PC-9 (cell line): ENCODE measurements at regions not wholly inside any gene's neighbourhood (a gene's known extent, or its start where the extent isn't known, plus 50 kb on each side); places are given as distances from the start of the nearest gene placed in this dataset.

Experiments
- CTCF ChIP-seq: fragments of 200-600 bp; sonication (generic); conservative IDR thresholded peaks from 2 replicates; pipeline ENCODE4 v1.6.1; 2017; ENCODE audit warnings: mixed run types, antibody characterized with exemption, mild to moderate bottlenecking, moderate library complexity
- EZH2 ChIP-seq: fragments of 200-600 bp; sonication (generic); IDR thresholded peaks from 2 replicates; pipeline ENCODE4 v1.8.0; 2017; ENCODE audit warnings: antibody characterized with exemption, low read depth

- TF ChIP-seq CTCF (no peak), EZH2 (no peak)
These were observed 168.6 kb upstream of the UBASH3B start for GRCh38 chr11:122486793-122487495.
